HG03442 (cell line): ENCODE measurements at regions not wholly inside any gene's neighbourhood (a gene's known extent, or its start where the extent isn't known, plus 50 kb on each side); places are given as distances from the start of the nearest gene placed in this dataset.
"Not testable (repeated sequence)": the region's sequence is repeated elsewhere in the genome, so short reads cannot be mapped to it uniquely, and the experiment has no call there.

Source experiments
- ATAC-seq: cut with Tn5 transposase; IDR thresholded peaks from one replicate; pipeline ENCODE4 v1.9.1; 2021; ENCODE audit warnings: mild to moderate bottlenecking, moderate library complexity; ENCODE audit not compliant: unreplicated experiment

DNA sequence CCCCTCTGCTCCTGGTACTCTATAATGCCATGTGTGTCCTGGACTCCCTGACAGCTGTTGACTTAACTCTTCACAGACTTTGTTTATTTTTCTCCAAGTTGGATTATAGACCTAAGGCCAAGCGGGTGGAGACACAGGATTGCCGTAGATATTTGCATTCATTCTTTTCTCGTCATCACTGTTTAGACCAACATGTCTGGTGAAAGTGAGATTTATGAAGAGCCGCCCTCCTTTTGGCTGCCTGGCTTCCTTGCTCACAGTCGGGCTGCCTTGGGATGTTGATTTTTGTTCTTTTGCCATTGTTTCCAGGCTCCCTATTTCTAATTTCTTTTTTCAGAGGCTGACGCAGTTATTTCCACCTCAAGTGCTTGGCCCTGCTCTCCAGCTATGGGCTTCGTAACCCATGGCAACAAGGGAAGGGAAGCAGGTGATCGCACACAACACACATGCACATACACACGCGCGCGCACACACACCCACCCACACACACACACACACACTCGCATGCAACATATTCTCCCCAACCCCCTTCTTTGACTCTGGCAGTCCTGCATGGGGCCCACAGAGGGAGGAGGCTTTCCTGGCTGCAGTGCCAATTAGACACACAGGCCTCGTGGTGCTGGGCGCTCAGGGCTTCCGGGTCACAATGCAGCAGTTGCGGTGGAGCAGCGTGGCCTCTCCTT lies 296.5 kb downstream of the MTX2 start:
- ATAC-seq, result no peak

DNA sequence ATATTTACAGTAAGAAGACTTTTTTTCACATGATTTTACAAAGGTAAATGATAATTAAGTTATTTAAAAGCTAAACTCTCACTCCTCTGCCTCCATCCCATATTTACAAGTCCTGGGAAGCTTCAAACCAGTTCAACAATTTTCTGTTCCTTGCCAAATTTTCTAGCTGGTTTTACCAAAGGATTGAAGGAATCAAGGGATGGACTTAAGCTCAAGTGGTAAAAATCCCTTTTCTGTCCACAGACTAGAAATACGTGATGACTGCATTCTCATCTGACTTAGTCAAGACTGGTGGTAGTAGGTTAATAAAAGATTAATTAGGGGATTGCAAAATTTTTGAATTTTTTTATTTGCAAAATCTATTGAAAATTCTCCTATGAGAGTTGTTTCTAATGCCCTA lies 297.3 kb downstream of the MTX2 start:
- no peak for ATAC-seq

DNA sequence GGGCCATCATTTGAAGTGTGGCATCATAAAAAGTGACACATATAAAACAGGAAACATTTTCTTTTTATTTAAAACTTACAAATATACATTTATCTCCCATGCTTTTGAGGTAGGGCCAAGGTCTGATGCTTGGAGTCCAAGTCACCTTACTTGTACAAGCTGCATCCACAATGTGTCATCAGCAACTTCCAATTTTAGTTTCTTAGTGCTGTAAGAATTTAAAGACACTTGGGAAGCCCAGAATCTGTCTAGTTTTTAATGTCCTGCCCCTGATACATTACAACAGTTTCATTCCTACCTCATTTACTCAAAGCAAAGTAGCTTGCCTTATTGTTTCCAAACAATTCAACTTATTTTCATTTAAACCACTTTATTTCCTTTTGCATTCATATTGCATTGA lies 297.7 kb downstream of the MTX2 start:
- ATAC-seq, result no peak

DNA sequence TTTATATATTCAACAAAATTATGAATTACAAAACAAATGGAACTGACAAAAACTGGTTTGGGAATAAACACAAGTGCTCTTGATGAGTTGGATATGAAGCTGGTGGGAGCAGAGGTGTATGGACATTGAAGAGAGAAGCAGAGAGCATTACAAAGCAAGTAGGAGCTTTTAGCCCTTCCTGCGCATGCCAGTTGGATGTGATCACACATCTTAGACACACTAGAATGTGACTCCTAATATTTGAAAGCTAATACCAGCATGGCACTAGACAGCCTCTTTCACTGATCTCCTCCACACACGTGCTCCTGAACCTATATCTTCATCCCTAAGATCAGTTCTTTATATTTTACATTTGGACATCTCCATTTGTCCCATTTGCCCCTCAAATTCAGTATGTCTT lies 298.1 kb downstream of the MTX2 start:
- no peak for ATAC-seq

DNA sequence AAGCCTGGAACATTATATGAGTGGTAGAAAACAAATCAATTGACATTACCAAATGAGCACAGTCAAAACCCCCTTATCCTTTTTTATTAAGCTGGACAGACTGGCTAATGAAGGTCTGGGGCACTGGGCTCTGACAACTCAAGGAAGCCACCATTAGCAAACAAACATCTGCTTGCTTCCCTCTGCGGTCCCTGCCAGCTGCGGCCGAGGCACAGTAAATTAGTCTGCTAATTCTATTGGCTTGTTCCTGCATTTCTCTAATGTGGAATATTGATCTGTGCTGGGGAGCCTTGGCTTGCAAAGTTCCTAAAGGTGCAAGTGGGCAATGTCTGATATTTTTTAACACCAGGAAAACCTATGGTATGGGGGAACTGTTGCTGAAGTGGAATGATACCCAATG lies 300.3 kb downstream of the MTX2 start:
- ATAC-seq, result no peak

DNA sequence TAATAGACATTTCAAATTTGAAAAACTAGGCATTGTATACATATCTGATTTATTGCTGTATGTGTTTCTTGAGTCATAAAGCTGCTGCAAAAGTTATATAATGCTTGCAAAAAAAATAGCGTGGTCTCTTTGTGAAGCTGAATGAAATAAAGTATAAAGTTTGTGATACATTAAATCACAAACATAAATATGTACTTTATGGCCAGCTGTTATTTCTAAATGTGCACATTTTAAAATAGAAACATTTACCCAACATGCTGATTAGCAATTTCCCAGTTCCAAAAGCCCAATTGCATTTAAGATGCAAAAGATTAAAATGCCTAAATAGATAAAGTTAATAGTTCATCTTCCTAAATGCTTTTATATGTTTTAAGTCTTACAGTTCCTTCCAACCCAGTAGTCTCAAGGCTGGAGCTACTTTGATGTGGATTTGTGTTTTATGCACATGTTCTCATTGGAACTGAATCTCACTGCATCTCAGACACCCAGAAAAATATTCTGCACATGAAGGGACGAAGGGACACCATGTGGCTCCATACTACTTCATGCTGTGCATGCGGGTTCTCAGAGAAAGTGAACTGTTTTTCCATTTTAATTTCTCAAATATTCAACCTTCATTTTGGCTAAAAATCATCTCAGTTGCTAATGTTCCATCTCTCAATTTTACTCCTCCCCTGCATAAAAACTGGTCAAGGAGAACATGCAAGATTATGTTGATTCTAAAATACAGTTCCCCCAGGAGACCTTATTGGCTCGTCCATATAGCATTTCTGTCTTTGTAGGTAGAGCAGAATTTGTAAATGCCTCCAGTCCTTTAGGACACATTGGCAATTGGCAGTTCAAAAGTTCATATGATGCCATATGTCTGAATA lies 304.6 kb downstream of the MTX2 start:
- no peak for ATAC-seq

DNA sequence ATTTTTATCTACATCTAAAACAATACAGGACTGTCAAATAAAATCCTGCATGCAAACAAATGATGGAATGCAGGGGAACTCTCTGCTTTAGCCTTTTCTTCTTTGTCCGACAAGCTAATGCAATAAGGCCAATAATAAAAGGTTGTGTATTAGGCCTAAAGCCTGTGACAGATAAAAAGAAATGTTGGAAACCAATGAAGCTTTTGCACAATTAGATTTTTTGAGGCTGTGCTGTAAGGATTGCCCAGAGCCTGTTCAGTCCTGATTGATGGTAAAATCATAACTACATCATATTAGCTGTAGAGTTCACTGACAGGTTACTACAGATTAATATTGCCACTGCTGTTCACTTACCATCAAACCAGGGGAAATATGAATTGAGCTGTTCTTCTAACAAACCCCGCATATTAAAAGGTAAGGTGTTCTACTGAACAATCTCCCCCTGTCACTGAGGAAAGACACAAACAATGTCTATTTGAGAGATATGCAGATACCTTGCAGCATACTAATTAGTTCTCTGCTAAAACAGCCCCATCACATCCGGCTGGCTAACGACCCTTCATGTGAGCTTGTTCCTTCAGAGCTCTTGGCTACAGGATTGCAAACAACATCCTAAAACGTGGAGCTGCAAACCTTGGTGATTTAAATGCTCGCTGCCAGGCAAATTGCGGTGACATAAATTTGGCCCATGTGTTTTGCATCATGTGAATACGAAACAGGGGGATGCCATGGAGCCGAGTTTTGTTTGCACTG lies 305.4 kb downstream of the MTX2 start:
- no peak for ATAC-seq

DNA sequence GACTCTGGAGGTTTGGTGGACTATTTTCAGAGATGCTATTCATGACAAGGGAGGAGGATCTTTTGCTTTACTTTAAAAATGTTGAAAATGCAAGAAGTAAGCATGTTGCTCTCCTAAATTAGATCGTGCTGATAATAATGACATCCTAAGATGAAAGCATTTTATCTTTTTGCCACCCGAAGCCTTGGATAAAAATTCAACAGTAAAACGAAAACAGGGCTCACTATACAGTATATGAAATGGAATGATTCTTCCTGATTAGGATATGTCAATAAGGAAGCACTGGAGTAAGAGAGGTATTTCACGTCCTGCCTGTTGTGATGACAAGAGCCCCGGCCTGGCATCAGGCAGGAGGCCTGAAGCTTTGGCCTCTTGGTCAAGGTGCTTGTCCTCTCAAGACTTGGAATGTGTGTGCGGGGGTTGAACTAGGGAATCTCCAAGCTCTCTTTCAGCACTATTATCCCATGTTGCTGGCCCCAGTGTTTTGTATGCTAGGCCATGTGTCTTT lies 306.0 kb downstream of the MTX2 start:
- ATAC-seq, result no peak

DNA sequence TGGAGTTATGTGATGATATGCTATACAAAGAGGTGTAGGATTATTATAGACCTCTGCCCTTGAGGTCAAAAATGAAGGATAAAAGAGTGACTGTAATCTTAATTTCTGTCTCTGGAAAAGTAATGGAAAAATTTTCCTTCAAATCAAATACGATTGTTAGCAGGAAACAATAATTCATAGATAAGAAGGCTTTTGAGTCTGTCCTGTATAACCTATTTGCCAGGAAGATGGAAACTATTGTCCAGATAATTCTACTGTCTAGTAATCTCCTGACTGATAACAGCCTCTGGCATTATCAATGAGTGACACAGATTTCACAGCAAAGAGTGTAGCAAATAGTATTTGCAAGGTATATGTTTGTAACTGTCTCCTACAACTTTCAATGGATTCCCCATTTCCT lies 307.8 kb downstream of the MTX2 start:
- no peak for ATAC-seq

DNA sequence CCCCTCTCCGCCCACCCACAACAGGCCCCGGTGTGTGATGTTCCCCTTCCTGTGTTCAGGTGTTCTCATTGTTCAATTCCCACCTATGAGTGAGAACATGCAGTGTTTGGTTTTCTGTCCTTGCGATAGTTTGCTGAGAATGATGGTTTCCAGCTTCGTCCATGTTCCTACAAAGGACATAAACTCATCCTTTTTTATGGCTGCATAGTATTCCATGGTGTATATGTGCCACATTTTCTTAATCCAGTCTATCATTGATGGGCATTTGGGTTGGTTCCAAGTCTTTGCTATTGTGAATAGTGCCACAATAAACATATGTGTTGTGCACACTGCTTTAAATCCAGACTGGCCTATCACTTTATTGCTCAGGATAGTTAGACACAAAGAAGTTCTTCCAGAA lies 309.1 kb downstream of the MTX2 start:
- ATAC-seq, result not testable (repeated sequence)

DNA sequence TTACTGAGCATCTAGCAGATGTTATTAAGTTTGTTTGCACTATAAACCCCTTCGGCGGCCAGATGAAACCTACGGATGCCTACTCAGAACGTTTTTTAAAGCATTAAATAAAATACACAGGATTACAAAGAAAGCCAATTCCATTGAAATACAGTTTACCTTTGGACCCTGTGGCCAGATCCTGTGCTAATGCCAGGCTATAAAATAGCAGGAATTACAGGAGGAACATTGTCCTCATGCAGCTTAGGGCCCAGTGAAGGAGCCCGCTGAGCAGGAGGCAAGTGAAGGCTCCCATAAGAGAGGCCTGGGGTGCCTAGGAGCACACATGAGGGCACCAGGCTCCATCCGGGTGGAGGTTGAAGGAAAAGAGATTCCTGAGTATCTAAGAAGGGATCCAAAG lies 310.4 kb downstream of the MTX2 start:
- no peak for ATAC-seq

DNA sequence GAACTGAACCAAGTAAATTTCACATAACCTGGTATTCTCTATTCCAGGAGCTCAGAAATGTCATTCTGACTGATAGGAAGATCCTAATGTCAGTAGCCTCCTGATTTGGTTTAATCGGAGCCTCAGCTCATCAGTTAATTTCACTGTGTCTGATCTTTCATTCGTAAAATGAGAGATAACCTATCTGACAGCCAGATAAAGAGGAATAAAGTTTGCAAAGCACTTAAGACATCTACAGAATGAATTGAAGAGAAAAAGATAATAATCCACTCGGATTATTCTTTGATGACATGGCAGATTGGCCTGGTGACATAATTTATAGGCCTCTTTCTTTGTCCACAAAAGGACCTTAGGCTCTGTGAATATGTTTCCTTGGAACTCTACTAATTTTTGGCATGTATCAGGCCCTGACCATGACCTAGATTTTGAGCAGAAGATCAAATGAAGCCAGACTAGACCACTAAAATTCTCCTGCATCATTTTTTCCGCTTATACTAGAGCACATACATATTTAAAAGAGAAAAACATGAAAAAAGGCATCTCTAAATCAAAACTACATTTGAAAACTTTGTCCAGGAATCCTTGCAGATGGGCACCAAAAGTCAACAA lies 312.4 kb downstream of the MTX2 start:
- ATAC-seq, result no peak

DNA sequence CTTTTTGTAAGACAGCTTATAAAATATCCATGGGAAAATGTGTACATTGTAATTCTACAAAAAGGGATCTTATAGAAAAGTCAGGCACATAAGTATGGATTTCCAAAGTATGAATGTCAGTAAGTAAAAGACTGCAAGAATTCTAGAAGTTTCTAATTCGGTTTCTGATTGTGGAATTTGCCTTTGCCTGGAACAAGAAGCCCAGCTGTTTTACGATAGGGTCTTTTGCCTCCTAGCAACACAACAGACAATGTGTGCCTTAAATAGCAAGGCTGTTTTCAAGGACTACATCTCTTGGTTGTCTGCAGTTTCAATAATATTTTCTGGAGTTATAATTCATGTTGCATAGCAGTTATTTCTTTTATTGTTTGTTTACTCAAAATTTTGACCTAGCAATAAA lies 312.9 kb downstream of the MTX2 start:
- ATAC-seq, result no peak

DNA sequence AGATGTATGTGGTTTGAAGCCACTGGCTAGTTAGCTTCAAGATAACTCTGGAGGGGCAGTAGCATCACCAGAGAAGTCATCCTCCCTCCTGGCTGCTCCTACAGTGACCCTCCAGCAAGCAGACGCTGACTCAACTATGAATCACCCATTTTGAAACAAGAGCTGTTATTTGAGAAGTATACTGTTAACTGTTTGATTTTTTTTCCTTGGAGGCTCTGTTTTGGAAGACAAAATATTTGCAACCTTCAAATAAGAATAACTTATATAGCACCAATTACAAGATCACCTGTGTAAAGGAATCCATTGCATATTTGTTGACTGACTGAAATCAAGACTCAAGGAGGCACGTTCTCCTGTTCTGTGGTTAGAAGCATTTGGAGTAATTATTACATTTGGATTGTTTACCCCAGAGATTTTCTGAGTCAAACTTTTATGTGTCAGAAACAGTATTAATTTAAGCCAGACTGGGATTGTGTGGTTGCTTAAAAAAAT lies 313.8 kb downstream of the MTX2 start:
- no peak for ATAC-seq

DNA sequence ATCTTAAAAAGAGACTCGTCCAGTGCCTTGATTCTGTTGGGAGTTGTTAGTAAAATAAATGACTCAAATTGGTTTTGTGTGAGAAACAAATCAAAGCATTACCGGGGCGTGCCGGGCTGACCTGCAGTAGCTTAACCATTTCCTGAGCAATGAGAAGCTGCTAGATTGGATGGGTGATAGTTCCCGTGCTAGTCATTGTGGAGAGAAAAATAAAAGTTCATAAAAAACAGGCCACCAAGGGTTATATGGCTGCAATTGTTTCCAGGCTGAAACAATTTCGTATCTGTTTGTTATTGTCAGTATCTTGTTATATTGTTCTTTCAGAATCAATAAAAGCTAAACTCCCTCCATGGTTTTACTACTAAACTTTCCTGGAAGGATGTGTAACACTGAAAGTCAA lies 314.4 kb downstream of the MTX2 start:
- no peak for ATAC-seq

DNA sequence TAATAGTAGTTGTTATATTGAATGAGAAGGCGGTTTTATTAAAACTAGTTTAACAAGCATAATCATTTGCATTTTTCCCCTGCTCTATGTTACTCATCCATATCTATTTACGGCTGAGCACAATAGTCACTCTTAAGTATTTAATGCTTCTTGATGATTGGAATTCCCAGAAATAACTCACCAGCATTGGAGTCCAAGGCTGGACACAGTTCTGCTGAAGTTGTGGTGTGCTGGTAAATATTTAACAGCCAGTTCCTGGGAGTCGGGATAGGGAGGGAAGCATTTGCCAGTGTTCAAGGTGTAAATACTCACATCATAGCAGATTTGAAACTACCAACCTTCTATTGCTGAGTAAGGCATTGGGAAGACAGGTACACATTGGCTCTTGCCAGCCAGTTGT lies 315.1 kb downstream of the MTX2 start:
- no peak for ATAC-seq

DNA sequence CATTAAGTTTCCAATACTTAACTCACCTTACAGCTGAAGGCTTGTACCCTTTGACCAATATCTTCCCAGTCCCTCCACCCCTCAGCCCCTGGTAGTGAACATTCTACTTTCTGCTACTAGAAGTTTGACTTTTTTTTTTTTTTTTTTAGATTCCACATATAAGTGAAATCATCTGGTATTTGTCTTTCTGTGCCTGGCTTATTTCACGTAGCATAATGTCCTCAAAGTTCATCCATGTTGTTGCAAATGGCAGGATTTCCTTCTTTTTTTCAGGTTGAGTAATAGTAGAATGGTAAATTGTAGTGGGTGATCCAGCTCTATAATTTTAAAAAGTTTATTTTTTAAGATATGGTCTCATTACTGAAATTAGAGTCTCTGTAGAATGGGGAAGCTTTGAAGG lies 316.0 kb downstream of the MTX2 start:
- ATAC-seq, result no peak

DNA sequence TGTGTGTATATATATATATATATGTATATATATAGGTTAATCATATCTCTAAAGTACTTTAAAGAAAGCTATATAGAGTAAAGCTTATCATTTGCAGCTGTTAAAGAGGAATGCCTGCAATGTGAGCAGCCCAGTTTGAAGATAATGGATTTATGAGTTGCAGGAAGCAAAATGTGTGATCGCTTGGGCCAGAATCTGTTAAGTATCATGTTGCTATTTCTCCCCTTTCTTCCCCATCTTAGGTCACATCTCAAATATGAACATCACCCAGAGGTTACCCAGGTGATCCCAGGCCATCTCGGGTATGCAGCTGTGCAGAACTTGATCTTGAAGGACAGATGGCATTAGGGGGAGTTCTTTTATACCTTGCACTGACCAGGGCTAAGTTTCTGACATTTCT lies 316.5 kb downstream of the MTX2 start:
- no peak for ATAC-seq

DNA sequence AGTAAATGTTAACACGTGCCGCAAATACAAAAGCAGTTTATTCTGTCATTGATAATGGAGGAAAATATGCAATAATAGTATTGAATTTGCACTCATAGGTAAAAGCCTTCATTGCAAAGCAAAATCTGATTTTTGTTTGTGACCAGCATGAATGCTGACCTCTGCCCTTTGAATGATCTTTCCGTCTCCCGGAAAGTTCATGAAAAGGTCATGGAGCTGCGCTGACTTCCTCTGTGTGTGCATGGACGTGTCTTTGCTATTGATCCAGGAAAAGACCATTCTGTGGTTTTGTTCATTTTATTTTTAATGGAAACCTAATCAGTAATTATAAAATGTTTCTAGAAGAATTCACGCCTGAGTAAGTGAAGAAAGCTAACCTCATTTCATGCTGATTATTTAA lies 320.0 kb downstream of the MTX2 start:
- ATAC-seq, result no peak

DNA sequence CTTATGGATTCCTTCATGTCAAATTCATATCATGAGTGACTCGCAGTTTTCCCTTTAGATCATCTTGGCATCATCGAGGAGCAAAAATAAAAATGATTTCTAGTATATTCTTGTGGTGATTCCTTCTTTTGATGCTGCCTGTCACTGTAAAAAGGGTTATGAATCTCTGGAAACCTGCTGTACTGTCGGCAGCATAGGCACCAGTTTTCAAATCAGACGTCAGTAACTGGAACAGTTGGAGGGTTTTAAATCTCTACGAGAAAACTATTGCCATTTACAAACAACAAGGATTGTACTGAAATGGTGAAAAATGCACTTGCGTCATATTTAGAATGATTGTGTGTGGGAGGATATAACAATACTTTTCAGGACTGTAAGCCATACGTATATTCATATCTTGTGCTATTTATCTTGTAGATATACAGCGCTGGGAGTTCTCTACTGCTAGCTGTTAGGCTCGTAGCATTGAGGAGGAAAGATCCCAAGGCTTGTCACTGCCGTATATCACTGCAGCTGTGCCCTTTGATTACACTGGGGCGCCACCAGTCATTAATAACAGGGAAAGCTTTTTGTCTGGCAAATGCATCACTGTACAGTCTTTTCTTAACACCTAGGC lies 320.7 kb downstream of the MTX2 start:
- no peak for ATAC-seq

DNA sequence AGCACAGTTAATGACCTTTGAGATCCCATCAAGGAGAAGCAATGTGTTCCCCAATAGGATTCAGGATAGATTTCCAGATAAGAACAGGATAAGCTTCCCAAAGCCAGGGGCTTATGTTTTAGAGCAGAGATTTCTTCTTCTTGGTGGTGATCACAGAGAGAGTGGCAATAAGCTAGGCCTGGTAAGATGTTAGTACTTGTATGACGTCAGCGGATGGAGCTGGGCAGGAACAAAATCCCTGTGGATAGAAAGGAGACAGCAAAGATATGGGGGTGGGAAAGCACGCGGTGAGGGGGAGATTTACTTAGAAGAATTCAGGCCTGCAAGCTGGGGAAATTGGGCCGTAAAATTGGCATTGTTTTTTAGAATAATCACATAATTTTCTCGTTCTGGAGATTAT lies 323.0 kb downstream of the MTX2 start:
- no peak for ATAC-seq
